ENCODE measurements at regions not wholly inside any gene's neighbourhood (a gene's known extent, or its start where the extent isn't known, plus 50 kb on each side); places are given as distances from the start of the nearest gene placed in this dataset.

DNA sequence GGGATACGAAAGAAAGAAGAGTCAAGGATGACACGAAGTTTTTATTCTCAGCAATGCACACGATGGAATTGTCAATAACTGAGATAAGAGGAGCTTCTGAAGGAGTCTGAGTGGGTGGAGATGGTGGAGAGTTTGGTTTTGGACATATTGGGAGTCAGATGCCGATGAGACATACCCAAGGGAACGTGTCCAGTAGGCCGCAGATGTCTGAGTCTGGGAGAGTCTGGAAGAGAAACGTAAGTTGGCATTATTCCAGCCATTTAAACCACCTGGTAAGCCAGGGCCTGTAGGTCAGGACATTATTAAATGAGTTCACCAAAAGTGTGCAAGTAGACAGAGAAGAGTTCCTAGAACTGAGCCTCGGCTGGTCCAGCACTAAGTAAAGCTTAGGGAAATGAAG lies 478.3 kb upstream of the CDH5 start:
- no TSS peak for BruUV-seq (replicated peaks)
- H4K20me1 ChIP-seq (ENCODE audit: insufficient read depth, low read length), result no peaks in the 10 kb centered on the region
- FAIRE-seq, result no peak
- no peak overlapping the region for H3K27ac ChIP-seq (ENCODE audit: extremely low read length, insufficient read depth, low read length)
- ChIA-PET POLR2A (no interaction called here), CTCF (ENCODE audit: low intra/inter-chr PET ratio, low total read pairs) (no interaction called here)
- H3K9ac ChIP-seq (ENCODE audit: insufficient read depth, low read depth, low read length), result no peak overlapping the region
- H2AFZ ChIP-seq (ENCODE audit: low read length), result no peak overlapping the region
- H3K27me3 ChIP-seq (ENCODE audit: control insufficient read depth in 1 of 2, insufficient read depth in 2 of 2, low read length in 2 of 2), result no peaks in the 10 kb centered on the region
- no peaks in the 10 kb centered on the region for H3K4me1 ChIP-seq (ENCODE audit: insufficient read depth, low read length)
- TF ChIP-seq PRDM10 (CRISPR knock-in tag; IDR thresholded peaks at IDR 0.05; ENCODE audit: low read depth) (no peak), MIER3 (CRISPR knock-in tag; IDR thresholded peaks at IDR 0.05; ENCODE audit: borderline replicate concordance) (no peak), TAF15 (IDR thresholded peaks at IDR 0.05; ENCODE audit: low read depth, low read length, poor library complexity, severe bottlenecking) (no peak), RFXAP (CRISPR knock-in tag; IDR thresholded peaks at IDR 0.05; ENCODE audit: borderline replicate concordance) (no peak), ZNF570 (CRISPR knock-in tag; IDR thresholded peaks at IDR 0.05; ENCODE audit: borderline replicate concordance) (no peak), THAP7 (CRISPR knock-in tag; IDR thresholded peaks at IDR 0.05) (no peak), NFE2L2 (IDR thresholded peaks at IDR 0.05; ENCODE audit: low read length) (no peak), GFI1 (CRISPR knock-in tag; IDR thresholded peaks at IDR 0.05; ENCODE audit: borderline replicate concordance) (no peak), AHDC1 (CRISPR knock-in tag; IDR thresholded peaks at IDR 0.05; ENCODE audit: borderline replicate concordance) (no peak), ZBTB39 (CRISPR knock-in tag; IDR thresholded peaks at IDR 0.05) (no peak)
- ATAC-seq, result no peak
- H3K9me3 ChIP-seq (ENCODE audit: low read length), result no peaks in the 10 kb centered on the region
- H3K36me3 ChIP-seq (replicated peaks in 1 of 2; ENCODE audit: control insufficient read depth in 1 of 2, insufficient read depth in 2 of 2, low read length in 2 of 2), result no peaks in the 10 kb centered on the region
- no peaks in the 10 kb centered on the region for H3K79me2 ChIP-seq (ENCODE audit: insufficient read depth, low read length)
- in situ Hi-C loops (cut with HindIII; ENCODE audit: extremely low pct_ligation_motif_present, low pct_unique_long_range_greater_than_20kb), result no loop called here
- DNase-seq (ENCODE audit: low spot score), result no peak
- WGBS (ENCODE audit: low lambda C conversion rate), result 32% methylated on average over 8 of the region's 8 CpGs
- no peak overlapping the region for H3K4me2 ChIP-seq (ENCODE audit: low read depth, low read length)
- intact Hi-C loops (cut with micrococcal nuclease; ENCODE audit: unreplicated experiment), result no loop called here
- no peak overlapping the region for H3K4me3 ChIP-seq (replicated peaks in 1 of 3; ENCODE audit: insufficient read depth in 1 of 3, low read depth in 2 of 3, low read length in 3 of 3)
